Colon (tissue), 2 donors: ENCODE measurements at regions not wholly inside any gene's neighbourhood (a gene's known extent, or its start where the extent isn't known, plus 50 kb on each side); places are given as distances from the start of the nearest gene placed in this dataset.

ENCODE experiments used
- FAIRE-seq: peaks from 2 replicates; lab custom pipeline; 2012; peaks lifted over from hg19 to GRCh38; lab: Jason Lieb, UNC
- donor health status: control.
- donor health status: control.

DNA sequence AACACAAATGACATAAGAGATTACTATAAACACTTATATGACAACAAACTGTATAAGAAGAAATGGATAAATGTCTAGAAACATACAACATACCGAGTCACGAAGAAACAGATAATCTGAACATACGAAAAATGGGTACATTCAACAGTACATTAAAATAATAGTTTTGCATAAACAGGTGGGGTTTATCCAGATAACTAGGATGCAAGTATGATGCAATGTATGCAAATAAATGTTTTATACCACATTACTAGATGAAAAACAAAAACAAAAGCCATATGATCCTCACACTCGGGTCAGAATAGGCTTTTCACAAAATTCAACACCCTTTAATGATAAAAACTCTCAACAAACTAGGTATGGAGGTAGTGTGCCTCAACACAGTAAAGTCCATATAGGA lies 1585.7 kb downstream of the BRINP3 start:
- peak; percentile 5 for FAIRE-seq

DNA sequence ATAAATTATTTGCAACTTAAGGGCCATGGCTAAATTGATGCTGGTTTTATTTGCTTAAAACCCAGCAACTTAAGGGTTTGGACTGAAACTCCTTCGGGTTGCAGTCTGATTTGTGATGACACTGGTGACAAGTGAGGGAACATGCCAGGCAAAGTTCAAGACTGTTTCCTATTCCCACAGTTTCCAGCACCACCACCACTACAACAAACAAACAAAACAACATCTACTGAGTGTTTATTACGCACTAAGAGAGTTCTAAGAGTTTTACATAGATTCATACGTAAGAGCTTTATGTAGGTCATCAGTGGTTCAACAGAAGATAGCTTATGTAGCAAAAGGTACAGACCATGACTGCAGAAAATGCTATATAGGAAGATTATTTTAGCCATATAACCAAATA lies 1582.1 kb downstream of the BRINP3 start:
- FAIRE-seq, result no peak

DNA sequence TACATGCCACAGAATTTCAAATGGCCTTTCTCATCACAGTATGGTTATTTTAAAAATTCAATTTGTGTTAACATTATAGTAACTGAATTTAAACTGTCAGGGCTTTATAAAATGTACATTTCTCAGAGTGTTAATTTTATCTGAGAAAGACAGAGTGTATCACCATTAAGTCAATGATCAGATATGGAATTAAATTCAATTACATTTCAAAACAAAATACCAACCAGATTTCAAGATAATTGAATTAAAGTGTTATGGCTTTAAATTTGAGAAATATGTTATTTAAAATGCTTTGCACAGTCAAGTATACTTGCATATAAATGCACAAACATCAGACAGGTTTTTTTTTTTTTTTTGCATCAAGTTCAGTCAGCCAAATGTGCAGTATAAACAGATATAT lies 1574.4 kb downstream of the BRINP3 start:
- no peak for FAIRE-seq

DNA sequence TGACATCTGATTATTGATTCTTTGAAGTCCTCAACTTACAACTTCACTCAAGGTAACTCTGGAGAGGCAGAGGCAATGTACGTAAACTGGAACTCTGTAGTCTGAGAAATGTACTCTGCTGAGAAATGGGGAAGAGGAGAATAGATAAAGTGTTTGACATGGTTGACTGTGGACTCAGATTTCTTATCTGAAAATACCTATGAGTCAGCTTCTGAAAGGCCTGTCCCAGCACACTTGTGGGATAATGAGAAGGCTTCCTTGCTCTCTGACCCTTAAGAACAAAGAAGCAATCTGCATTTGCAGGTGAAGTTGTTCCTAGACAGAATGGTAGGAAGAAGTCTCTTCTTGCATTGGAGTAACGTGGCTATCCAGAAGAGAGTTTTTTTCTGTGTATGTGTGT lies 1573.5 kb downstream of the BRINP3 start:
- FAIRE-seq, result no peak

DNA sequence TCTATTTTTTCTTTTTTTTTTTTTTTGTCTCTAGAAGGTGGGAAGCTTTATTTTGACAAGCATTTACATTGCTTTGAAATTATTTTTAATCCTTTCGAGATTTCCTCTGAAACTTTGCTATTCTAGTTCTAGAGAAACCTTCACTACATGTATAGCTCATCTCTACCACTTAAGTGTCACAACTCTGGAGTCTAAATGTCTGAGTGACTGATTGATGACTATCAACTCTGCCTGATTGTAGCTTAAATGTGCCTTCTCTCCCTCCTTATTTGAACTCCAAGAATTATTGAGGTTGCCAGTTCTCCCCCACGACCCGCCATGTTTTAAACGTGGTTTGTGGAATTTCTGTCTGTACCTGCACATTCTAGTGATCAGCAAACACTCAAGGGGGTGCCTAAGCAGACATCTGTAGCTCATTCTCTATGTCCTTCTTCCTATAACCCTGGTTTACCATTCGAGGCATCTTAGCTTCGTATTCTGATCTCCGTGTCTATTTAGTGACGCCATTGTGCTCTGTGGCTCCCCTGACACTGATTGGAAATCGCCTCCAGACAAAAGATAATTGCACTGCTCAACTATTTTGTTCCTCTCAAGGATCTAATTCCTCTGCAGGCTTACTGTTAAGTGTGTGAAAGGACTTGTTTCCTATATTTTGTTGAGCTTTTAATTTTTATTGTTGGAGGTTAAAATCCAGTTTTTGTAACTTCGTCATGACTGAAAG lies 1570.6 kb downstream of the BRINP3 start:
- FAIRE-seq, result no peak

DNA sequence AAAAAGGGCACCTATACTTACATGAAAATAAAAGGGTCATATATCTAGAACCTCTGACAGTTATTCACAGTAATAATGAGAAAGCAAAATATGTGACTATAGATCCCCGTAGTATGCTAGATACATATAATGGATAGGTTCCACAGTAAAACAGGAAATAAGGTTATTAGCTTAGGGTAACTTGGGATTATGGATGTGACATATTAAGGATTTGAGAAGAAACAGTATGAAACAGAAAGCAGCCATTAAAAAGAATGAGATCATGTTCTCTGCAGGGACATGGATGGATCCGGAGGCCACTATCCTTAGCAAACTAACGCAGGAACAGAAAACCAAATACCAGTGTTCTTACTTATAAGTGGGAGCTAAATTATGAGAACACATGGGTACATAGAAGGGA lies 1547.3 kb downstream of the BRINP3 start:
- no peak for FAIRE-seq

DNA sequence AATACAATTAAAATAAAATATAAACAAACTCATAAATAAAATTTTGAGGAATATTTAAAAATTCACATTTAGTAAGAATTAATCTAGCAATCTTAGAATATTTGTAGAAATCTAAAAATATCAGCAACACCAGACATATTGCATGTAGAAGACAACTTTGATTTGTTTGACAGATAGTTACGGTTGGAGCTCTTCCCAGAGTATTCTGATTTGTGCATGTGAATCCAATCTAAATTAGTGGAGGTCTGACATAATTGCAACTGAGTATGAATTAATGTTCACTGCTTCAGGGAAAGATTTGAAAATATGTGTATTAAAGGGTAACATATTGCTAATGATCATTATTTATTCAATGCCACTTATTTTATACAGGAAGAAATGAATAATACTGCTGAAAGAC lies 1546.2 kb downstream of the BRINP3 start:
- no peak for FAIRE-seq

DNA sequence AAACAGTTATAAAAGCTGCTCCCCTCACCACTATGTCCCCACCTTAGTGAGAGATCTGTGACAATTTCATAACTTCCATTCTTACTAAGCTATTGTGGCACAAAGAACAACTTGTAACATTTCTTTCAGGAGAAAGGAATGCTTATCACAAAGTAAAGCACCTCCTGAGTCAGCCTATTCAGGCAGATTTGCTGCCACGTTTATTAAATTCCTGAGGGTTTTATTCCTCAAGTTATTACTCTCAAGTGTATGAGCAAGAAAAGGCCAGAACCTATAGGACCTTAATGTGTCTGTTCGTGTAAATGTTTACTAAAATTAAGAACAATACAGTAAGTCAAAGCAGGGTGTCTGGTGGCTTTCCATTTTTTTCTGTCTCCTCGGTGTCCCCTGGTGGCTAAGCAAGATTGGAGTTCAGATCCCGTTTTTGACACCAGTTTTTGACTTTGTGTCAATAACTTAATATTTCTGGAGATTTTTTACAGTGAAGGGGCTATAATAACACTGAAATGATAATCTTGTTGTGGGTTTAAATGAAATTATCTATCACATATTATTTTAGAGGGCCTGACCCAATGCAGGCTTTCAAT lies 1539.6 kb downstream of the BRINP3 start:
- no peak for FAIRE-seq

DNA sequence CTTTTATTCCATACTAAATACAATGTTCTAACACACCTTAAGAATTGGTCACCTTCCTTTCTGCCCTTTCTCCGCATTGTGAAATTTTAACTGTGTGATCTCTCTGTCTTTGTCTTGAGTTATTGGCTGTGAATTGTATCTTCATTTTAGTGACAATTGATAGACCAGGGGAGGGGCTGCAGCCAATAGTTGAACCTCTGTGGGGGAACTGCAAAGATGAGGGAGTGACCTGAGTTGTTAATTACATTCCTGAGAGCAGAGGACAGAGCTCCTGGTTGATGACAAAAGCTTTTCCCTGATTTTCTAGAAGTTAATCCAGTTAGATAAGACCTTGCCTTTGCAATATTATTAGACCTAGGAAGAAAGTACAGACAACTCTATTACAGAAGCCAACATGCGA lies 1535.7 kb downstream of the BRINP3 start:
- no peak for FAIRE-seq

DNA sequence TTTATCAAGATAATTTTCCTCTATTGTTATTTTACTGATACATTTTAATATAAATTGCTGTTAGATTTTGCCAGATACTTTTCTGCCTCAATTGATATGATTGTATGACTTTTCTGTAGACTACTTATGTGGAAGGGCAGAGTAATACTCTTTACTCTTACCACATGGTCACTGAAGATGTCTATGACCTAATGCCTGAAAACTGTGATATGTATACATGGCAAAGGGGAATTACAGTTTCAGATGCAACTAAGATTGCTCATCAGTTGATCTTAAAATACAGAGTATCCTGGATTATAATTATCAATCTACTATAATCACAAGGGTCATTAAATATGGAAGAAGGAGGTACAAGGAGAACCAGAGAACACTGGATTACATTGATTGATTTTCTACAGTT lies 1528.0 kb downstream of the BRINP3 start:
- no peak for FAIRE-seq

DNA sequence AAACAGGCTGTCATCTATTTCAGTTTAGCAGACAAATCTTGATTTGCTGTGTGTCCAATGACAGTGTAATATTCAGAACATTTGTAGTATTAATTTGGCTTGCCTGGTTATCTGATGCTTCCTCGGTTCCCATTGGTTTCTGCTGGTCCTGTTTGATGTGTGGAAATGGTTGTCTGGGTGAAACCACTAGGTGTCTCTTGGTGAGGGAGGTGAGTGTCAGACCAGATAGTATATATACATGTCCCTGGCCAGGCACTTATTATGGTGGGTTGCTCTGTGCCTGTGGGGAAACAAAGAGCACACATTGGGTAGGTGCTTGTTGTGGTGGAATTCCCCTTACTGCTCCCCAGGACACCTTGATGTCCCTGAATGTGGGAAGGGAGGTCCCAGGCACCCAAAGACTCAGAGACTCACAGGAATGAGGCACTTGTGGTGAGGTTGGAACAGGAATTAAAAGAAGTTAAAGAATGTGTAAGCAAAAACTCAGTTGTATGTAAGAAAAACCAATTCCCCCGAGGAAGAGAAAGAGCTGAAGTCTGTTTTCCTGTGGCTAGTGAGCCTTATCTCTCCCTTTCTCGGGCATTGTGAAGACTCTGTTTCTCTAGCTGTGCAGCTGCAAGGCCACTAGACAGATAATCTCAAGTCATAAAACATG lies 1519.1 kb downstream of the BRINP3 start:
- no peak for FAIRE-seq

DNA sequence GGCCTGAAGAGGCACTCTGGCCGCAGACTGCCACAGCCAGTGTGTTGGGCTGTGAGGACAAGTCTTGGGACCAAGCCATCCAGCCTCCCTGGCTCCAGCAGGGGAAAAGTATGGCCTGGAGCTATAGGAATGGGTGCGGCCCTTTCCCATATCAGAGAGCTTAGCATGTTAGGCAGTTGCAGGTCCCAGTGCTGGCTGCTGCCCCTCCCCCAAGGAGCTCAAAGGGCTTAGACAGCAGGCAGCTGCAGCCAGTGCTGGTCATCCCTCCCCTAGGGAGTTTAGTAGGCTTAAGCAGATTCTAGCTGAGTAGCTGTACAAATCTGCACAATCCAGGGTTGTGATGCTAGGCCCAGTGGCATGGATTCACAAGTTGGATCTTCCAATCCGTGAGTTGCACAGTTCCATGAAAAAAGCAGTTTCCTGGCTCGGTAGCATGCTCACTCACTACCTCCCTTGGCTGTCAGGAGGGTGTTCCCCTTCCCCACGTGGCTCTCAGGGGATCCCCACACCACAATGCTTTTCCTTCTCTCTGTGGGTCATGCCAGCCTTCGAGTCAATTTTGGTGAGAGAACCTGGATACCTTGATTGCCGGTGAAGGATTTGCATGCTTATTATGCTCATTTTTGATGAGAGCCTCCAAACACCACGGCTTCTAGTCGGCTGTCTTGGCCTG lies 1490.8 kb downstream of the BRINP3 start:
- FAIRE-seq, result no peak

DNA sequence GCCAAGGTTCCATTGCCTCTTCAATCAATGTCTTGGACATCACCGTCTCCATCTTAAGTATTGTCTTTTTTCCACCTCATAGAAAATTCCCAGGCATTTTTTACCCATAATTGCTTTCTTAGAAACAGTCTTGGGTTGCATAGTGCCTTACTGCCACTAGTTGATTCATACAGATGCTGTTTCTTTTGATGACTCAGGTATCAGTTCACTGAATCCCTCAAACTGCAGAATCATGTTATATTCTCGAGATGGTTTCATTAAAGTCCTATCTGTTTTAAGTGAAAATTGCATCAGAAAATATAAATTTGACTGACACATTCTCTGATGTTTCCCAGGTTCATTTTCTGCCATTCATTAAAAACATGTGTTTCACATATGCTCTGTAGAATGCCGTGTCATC lies 1489.1 kb downstream of the BRINP3 start:
- FAIRE-seq, result no peak

DNA sequence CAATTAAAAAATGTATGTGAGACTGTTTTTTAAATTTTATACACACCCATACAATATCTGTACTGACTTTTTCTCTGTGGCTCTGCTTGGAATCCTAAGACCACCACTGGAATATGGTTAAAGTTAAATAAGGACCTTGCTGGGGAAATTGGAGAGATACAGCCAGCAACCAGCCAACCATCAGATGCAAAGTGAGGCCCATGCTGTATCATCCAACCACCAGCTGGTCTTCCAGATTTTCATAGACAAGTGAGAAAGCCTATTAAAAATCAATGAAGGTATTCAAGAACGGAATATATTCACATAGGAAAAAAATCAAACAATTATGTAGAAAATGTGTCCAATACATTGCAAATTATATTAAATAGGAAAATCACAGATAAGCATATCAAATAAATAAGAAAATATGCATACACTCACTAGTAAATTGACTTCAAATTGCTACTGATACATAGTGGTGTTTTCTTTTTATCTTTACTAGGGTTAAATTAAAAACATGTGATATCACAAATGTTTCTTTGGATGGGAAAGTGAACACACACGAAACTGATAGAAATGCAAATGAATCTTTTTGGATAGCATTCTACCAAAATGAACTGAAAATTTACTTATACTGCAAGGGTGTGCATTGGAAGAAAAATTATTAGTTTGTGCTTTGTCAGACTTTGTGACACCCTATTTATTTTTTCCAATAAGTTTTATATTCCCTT lies 1486.3 kb downstream of the BRINP3 start:
- FAIRE-seq, result no peak

DNA sequence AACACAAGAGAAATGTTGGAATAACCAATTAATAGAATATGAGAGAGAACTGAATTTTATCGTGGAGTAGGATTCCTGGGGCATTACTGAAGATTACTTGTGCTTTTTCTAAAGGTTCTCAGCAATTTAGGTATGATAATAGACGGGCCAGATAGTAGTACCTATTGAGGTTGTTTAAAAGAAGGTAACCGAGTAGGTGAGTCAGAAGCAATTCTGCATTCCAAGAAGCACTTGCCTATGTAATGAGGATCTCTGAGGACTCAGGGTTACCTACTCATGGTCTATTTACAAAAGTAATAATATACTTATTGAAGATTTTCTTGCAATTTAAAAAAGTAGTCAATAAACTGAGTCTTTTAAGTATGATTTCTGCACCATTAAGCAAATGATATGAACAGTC lies 1469.8 kb downstream of the BRINP3 start:
- FAIRE-seq, result no peak

DNA sequence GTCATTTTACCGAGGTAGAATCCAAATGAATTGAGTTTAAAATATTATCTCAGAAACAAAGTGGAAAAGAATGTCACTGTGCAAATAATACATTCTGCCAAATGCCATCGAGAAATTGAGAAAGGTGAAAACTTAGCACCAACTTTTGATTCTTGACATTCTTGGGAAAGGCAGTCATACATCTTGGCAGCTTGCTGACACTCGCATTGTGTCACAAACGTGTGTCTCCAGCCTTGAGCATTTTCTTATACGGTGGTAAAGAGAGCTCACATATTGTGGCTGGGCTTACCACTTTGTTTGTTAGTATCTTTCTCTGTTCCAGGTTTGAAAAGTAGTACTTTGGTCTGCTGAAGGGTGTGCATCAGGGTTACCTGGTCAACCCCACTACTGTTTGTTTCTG lies 1456.1 kb downstream of the BRINP3 start:
- no peak for FAIRE-seq

DNA sequence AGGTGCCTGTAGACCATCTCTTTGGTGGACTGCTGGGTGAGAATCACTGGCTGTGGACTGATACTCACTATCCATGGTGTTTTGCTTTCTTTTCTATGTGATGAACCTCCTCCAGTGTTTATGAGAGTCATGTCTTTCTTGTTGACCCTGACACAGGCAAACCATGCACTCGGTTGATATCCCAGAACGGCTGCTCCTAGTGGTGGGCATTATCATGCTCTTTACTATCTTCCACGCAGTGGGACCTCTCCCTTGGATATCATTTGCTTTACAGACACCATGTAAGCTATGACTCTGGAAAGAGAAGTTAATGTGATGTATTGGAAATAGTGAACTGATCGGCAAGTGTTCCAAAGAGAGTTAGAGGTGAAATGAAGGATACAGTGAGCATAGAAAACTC lies 1455.6 kb downstream of the BRINP3 start:
- no peak for FAIRE-seq

DNA sequence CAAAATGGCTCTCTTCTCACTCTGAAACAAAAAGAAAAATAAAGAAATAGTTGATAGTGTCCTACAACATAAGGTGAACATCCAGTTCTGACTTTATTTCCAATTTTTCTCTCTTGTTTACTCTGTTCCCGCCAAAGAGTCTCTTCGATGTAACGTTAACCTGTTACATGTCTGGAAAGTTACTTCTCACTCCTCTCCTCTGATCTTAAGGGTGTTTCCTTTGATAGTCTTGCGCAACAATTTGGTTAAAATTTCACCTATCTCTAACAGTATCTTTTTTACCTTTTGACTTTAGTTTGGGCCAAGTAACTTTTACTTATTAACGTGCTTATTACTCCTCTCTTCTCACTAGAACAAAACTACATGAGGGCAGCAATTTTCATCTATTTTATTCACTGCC lies 1450.2 kb downstream of the BRINP3 start:
- FAIRE-seq, result no peak

DNA sequence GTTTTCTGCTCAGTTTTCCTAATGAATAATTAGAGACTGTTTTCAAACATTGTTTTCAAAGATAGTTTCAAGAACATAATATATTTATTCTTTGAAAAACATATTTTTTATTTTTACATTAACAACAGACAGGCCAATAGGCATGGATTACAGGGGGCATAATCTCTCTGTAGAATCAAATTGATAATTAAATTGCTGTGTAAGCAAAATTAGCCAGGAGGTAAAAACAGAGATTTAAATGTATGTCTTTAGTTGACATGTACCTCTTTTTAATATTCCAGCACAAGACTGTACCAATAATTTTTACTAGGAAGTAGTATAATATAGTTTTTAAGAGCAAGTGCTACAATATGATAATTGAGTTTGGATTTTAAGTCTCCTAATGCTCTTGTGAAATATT lies 1444.5 kb downstream of the BRINP3 start:
- FAIRE-seq, result no peak

DNA sequence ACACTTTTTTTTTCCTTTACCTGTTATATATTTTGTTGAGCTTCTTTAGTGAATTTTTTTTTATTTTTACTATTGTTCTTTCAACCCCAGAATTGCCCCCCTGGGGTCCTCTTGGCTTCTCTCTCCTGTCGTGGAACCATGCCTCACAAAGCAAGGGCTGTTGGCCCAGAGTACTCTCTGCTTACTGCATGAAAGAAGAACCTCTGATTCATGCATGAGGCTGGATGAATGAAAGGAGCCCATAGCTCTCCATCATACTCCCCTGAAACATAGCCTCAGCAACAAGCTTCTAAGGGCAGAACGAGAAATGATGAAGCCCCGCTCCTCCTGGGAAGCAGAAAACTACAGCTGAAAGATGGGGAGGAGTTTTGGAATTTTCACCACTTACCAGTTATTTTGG lies 1441.0 kb downstream of the BRINP3 start:
- no peak for FAIRE-seq

DNA sequence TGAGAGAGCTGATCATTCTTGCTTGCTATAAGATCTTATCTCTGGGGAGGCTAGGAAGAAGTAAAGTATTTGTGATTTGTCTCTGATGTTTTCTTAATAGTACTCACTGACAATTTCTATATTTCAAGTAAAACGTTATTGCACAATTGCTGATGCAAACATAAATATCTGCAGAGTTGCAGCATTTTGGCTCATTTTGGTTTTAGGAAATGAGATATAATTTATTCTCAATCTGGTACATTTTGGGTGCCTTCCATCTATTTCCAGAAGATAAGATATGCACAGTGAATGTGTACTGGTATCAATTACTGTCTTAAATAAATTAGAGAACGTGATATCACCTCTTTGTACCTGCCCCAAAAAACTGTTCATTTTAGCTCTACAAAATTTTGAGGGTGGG lies 1431.5 kb downstream of the BRINP3 start:
- FAIRE-seq, result no peak

DNA sequence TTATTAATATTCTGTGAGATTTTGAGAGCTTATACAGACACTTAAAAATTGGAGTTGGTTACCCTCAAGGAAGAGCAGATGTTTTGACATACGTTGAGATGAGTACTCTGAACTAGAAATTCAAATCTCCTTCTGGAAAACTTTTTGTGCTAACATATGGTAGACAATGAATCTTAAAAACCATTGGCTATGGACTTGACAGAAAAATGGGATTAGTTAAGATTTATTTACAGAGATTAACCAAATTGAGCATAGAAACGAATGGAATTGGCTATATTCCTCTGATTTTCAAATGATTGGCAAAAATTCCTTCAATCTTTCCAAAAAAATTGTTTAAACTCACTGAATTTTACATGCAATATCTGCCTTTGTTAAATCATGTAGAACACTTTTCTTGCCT lies 1392.9 kb downstream of the BRINP3 start:
- FAIRE-seq, result no peak

DNA sequence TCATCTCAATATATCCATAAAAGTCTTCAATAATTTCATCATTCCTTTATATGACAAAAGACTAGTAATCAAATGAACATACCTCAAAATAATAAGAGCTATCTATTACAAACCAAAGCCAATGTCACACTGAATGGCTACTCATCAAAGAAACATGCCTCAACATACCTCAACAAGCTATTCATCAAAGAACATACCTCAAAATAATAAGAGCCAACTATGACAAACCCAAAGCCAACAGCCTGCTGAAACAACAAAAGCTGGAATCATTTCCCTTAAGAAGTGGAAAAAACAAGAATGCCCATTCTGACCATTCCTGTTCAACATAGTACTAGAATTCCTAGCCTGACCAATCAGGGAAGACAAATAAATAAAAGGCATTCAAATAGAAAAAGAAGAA lies 1373.7 kb downstream of the BRINP3 start:
- FAIRE-seq, result no peak
